HCT116 (cell line): ENCODE measurements at regions not wholly inside any gene's neighbourhood (a gene's known extent, or its start where the extent isn't known, plus 50 kb on each side); places are given as distances from the start of the nearest gene placed in this dataset.

Experiments
- ATAC-seq: fragments of 200-7000 bp; cut with Tn5 transposase; 2 replicates; pipeline ENCODE4 v1.9.1; 2020; ENCODE audit warnings: mild to moderate bottlenecking, moderate library complexity
- BruUV-seq: library from RNA; stranded (reverse); fragments of 400-500 nt; replicated peaks from 2 replicates; lab custom pipeline; 2021; lab: Mats Ljungman, UMichigan
- CTCF ChIA-PET: fragments of 300-600 bp; sonication (Branson Sonifier 250); formaldehyde crosslinking; loops from one replicate; lab custom pipeline; 2021; ENCODE audit warnings: antibody characterized with exemption; lab: Charles Lee
- POLR2A ChIA-PET: fragments of 300-600, 350-600 bp; sonication (Branson Sonifier 250); formaldehyde crosslinking; loops from one replicate; lab custom pipeline; 2021; ENCODE audit warnings: antibody characterized with exemption; lab: Charles Lee
- RAD21 ChIA-PET, 2 experiments: fragments of 300-600 bp; sonication (Branson Sonifier 250); formaldehyde crosslinking; loops; one replicate each; lab custom pipeline; 2023; ENCODE audit warnings: low total read pairs in 2 of 2; ENCODE audit not compliant: uncharacterized antibody in 2 of 2, unreplicated experiment in 2 of 2, low non-redundant PET in 1 of 2; lab: Charles Lee
- DNase-seq: peaks from one replicate; pipeline ENCODE4 v3.0.0-alpha.2; 2010; ENCODE audit warnings: low read depth, low spot score
- H2AFZ ChIP-seq: fragments of 200-600 bp; shearing (Covaris generic), sonication (generic); 2 replicates; pipeline ENCODE4 v1.6.1; 2017; ENCODE audit warnings: low read depth, mixed run types, mixed read lengths, antibody characterized with exemption, low read length; ENCODE audit not compliant: poor library complexity, severe bottlenecking
- H3K27ac ChIP-seq: 2 replicates; pipeline ENCODE4 v1.5.1; 2012; ENCODE audit warnings: low read depth, low read length
- H3K27me3 ChIP-seq: fragments of 200-600 bp; sonication (generic); 2 replicates; pipeline ENCODE4 v1.6.1; 2016; ENCODE audit warnings: mixed run types, low read length, mixed read lengths; ENCODE audit not compliant: insufficient read depth
- H3K36me3 ChIP-seq, 2 experiments: fragments of 200-500 bp in 1 of 2; fragments of 200-600 bp in 1 of 2; sonication (Bioruptor generic) in 1 of 2; sonication (generic) in 1 of 2; 2 replicates each; pipeline versions ENCODE4 v1.5.1 to v1.6.1; 2014 to 2016; ENCODE audit warnings: low read length in 2 of 2, inconsistent platforms in 1 of 2, mixed read lengths in 1 of 2, mixed run types in 1 of 2; ENCODE audit not compliant: insufficient read depth in 2 of 2, control insufficient read depth in 1 of 2
- H3K4me1 ChIP-seq, 2 experiments: fragments of 200-600 bp in 1 of 2; sonication (generic) in 1 of 2; 2 replicates each; pipeline versions ENCODE4 v1.5.1 to v1.6.1; 2012 to 2017; ENCODE audit warnings: low read length in 2 of 2, inconsistent platforms in 1 of 2, mild to moderate bottlenecking in 1 of 2, mixed read lengths in 1 of 2, mixed run types in 1 of 2, moderate library complexity in 1 of 2; ENCODE audit not compliant: insufficient read depth in 2 of 2, control insufficient read depth in 1 of 2
- H3K4me2 ChIP-seq: fragments of 200-600 bp; sonication (generic); 2 replicates; pipeline ENCODE4 v1.6.1; 2017; ENCODE audit warnings: mixed run types, low read length, mixed read lengths
- H3K4me3 ChIP-seq, 2 experiments: fragments of 200-600 bp in 1 of 2; sonication (generic) in 1 of 2; replicated peaks in 1 of 2; 2 replicates each; pipeline ENCODE4 v1.5.1; 2011 to 2016; ENCODE audit warnings: low read length in 2 of 2, control low read depth in 1 of 2, low read depth in 1 of 2, mild to moderate bottlenecking in 1 of 2, mixed read lengths in 1 of 2, mixed run types in 1 of 2
- H3K79me2 ChIP-seq: fragments of 200-600 bp; sonication (generic); 2 replicates; pipeline ENCODE4 v1.6.1; 2017; ENCODE audit warnings: mild to moderate bottlenecking, mixed run types, low read length, moderate library complexity, mixed read lengths; ENCODE audit not compliant: insufficient read depth
- H3K9ac ChIP-seq: fragments of 200-600 bp; sonication (generic); 2 replicates; pipeline ENCODE4 v1.6.1; 2016; ENCODE audit warnings: low read length, mixed read lengths
- H3K9me2 ChIP-seq: fragments of 200-600 bp; sonication (generic), shearing (Covaris generic); 2 replicates; pipeline ENCODE4 v1.6.1; 2017; ENCODE audit warnings: mixed run types, mild to moderate bottlenecking, moderate library complexity; ENCODE audit not compliant: insufficient read depth
- H3K9me3 ChIP-seq, 2 experiments: fragments of 200-500 bp in 1 of 2; fragments of 200-600 bp in 1 of 2; sonication (Bioruptor generic) in 1 of 2; sonication (generic) in 1 of 2; 2 replicates each; pipeline ENCODE4 v1.6.1; 2014 to 2017; ENCODE audit warnings: low read length in 2 of 2, mixed read lengths in 2 of 2, inconsistent platforms in 1 of 2, low read depth in 1 of 2, mild to moderate bottlenecking in 1 of 2, mixed run types in 1 of 2, moderate library complexity in 1 of 2; ENCODE audit not compliant: control insufficient read depth in 1 of 2, insufficient read depth in 1 of 2
- H4K20me1 ChIP-seq: fragments of 200-600 bp; sonication (generic), shearing (Covaris generic); 2 replicates; pipeline ENCODE4 v1.6.1; 2017; ENCODE audit warnings: mixed run types, mild to moderate bottlenecking, moderate library complexity; ENCODE audit not compliant: insufficient read depth
- ELF1 ChIP-seq: IDR thresholded peaks from 2 replicates; pipeline ENCODE4 v1.6.1; 2012; ENCODE audit warnings: low read depth, borderline replicate concordance
- EZH2 ChIP-seq: fragments of 200-600 bp; sonication (generic); IDR thresholded peaks from 2 replicates; pipeline ENCODE4 v1.6.1; 2017; ENCODE audit warnings: antibody characterized with exemption, mixed run types
- EZH2phosphoT487 ChIP-seq: fragments of 200-600 bp; IDR thresholded peaks from 2 replicates; pipeline ENCODE4 v1.6.1; 2018; ENCODE audit warnings: antibody characterized with exemption, borderline replicate concordance
- FOSL1 ChIP-seq: IDR thresholded peaks from 2 replicates; pipeline ENCODE4 v1.6.1; 2012; ENCODE audit warnings: low read depth
- JUND ChIP-seq: IDR thresholded peaks from 2 replicates; pipeline ENCODE4 v1.6.1; 2012
- POLR2A ChIP-seq: IDR thresholded peaks from 2 replicates; pipeline ENCODE4 v1.7.0; 2011; ENCODE audit warnings: borderline replicate concordance; ENCODE audit not compliant: insufficient read depth, insufficient read length; ENCODE audit errors: extremely low read depth
- RAD21 ChIP-seq: IDR thresholded peaks from 2 replicates; pipeline ENCODE4 v1.6.1; 2012; ENCODE audit warnings: low read depth, mild to moderate bottlenecking
- SIN3A ChIP-seq: IDR thresholded peaks from 2 replicates; pipeline ENCODE4 v1.6.1; 2012; ENCODE audit warnings: low read depth
- intact Hi-C: fragments of 100-400 bp; cut with micrococcal nuclease; formaldehyde crosslinking; loops from 2 replicates; pipeline ENCODE4 v1.10.0; 2022
- TF ChIP-seq, protein P1 (sequence below), 3 experiments: fragments of 200-600 bp in 1 of 3; sonication (generic) in 1 of 3; IDR thresholded peaks in 2 of 3; conservative IDR thresholded peaks in 1 of 3; 2 replicates each; pipeline ENCODE4 v1.5.1; 2012 to 2017; ENCODE audit warnings: low read depth in 2 of 3, low read length in 2 of 3, antibody characterized with exemption in 1 of 3, borderline replicate concordance in 1 of 3, control low read depth in 1 of 3, mild to moderate bottlenecking in 1 of 3, mixed read lengths in 1 of 3, mixed run types in 1 of 3, moderate library complexity in 1 of 3; ENCODE audit not compliant: insufficient read depth in 1 of 3
- TF ChIP-seq, protein P2 (sequence below): IDR thresholded peaks from 2 replicates; pipeline ENCODE4 v1.6.1; 2011; ENCODE audit warnings: mild to moderate bottlenecking, low read length, moderate library complexity; ENCODE audit not compliant: insufficient replicate concordance; ENCODE audit errors: extremely low read depth

DNA sequence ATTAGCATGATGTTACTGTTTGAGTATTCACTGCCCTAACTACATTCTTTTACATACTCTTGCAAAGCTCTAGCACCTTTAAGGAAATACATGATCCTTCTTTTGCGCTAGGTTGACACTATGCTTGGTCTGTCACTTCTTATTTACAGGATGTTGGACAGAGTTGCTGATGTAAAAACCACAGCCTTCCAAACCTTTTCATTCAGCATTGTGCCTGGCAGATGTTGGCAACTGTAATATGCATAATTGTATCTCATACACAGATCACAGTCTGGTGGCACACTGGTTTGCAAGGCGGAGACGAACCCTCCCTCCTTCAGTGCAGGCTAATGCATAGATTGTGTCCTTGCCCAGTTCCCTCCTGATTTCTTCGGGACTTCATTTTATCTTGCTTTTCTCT is 224.1 kb downstream of the SNX19 start:
- no peaks in the 10 kb centered on the region for H3K9me3 ChIP-seq
- H3K4me2 ChIP-seq = no peak overlapping the region
- no peaks in the 10 kb centered on the region for H3K79me2 ChIP-seq
- ChIA-PET CTCF (no interaction called here), POLR2A (no interaction called here), RAD21 (no interaction called here)
- no peaks in the 10 kb centered on the region for H3K9me2 ChIP-seq
- no peak overlapping the region for H3K4me3 ChIP-seq
- H2AFZ ChIP-seq = no peak overlapping the region
- no peak for DNase-seq
- no peak for ATAC-seq
- no TSS peak for BruUV-seq
- H3K27me3 ChIP-seq = peaks cover 5% of the 10 kb centered on the region; the same call in 1 of the 2 replicates
- no peaks in the 10 kb centered on the region for H4K20me1 ChIP-seq
- no peak overlapping the region for H3K9ac ChIP-seq
- TF ChIP-seq RAD21 = no peak
- TF ChIP-seq, protein P1, sequence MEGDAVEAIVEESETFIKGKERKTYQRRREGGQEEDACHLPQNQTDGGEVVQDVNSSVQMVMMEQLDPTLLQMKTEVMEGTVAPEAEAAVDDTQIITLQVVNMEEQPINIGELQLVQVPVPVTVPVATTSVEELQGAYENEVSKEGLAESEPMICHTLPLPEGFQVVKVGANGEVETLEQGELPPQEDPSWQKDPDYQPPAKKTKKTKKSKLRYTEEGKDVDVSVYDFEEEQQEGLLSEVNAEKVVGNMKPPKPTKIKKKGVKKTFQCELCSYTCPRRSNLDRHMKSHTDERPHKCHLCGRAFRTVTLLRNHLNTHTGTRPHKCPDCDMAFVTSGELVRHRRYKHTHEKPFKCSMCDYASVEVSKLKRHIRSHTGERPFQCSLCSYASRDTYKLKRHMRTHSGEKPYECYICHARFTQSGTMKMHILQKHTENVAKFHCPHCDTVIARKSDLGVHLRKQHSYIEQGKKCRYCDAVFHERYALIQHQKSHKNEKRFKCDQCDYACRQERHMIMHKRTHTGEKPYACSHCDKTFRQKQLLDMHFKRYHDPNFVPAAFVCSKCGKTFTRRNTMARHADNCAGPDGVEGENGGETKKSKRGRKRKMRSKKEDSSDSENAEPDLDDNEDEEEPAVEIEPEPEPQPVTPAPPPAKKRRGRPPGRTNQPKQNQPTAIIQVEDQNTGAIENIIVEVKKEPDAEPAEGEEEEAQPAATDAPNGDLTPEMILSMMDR (IDR thresholded peaks at IDR 0.05 in 2 of 3, conservative IDR thresholded peaks at IDR 0.05 in 1 of 3; ENCODE audit: borderline replicate concordance in 1 of 3, insufficient read depth in 1 of 3, low read depth in 2 of 3, low read length in 2 of 3) = no peak
- H3K36me3 ChIP-seq = no peaks in the 10 kb centered on the region
- no peak overlapping the region for H3K27ac ChIP-seq
- intact Hi-C loops = no loop called here
- H3K4me1 ChIP-seq = no peaks in the 10 kb centered on the region

DNA sequence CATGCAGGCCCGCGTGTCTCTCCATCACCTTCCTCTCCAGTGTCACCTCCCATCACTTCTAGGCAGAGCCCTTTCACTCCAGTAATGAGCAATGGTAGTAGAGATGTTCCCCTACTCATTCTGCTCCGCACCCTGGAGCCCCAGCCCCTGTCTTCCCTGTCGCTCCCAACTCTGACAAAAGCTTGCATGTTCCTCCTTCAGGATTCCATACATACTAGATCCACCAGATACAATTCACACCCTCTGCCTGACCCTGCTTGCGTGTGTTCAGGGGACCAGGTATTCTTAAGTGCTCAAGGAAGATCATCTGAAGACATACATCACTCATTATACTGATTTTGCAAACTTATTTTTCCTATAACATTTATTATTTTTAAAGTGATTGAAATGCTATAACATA is 222.7 kb downstream of the SNX19 start:
- H3K36me3 ChIP-seq = no peaks in the 10 kb centered on the region
- no TSS peak for BruUV-seq
- no peaks in the 10 kb centered on the region for H3K4me1 ChIP-seq

More for the DNA sequence above, 222.7 kb downstream of the SNX19 start:
- CTCF ChIA-PET = no interaction called here
- H3K79me2 ChIP-seq = no peaks in the 10 kb centered on the region
- DNase-seq = no peak
- RAD21 ChIA-PET = no interaction called here
- intact Hi-C loops = no loop called here
- TF ChIP-seq, protein P2, sequence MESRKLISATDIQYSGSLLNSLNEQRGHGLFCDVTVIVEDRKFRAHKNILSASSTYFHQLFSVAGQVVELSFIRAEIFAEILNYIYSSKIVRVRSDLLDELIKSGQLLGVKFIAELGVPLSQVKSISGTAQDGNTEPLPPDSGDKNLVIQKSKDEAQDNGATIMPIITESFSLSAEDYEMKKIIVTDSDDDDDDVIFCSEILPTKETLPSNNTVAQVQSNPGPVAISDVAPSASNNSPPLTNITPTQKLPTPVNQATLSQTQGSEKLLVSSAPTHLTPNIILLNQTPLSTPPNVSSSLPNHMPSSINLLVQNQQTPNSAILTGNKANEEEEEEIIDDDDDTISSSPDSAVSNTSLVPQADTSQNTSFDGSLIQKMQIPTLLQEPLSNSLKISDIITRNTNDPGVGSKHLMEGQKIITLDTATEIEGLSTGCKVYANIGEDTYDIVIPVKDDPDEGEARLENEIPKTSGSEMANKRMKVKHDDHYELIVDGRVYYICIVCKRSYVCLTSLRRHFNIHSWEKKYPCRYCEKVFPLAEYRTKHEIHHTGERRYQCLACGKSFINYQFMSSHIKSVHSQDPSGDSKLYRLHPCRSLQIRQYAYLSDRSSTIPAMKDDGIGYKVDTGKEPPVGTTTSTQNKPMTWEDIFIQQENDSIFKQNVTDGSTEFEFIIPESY = no peak
- no peak for TF ChIP-seq EZH2
- no peak for TF ChIP-seq POLR2A
- no peak for TF ChIP-seq SIN3A
- TF ChIP-seq EZH2phosphoT487 = no peak
- no peak for TF ChIP-seq RAD21
- TF ChIP-seq FOSL1 = no peak
- no peak for TF ChIP-seq JUND
- TF ChIP-seq ELF1 = no peak
- TF ChIP-seq, all 23 proteins: peak for 0
- H3K9me2 ChIP-seq = no peaks in the 10 kb centered on the region
- POLR2A ChIA-PET = no interaction called here
- no peak overlapping the region for H3K4me2 ChIP-seq
- no peak overlapping the region for H3K9ac ChIP-seq
- H4K20me1 ChIP-seq = no peaks in the 10 kb centered on the region
- no peak for ATAC-seq
- peaks cover 5% of the 10 kb centered on the region; the same call in 1 of the 2 replicates for H3K27me3 ChIP-seq
- no peaks in the 10 kb centered on the region for H3K9me3 ChIP-seq
- H3K4me3 ChIP-seq = no peak overlapping the region
- no peak overlapping the region for H2AFZ ChIP-seq
- no peak overlapping the region for H3K27ac ChIP-seq
